ENCODE measurements at regions not wholly inside any gene's neighbourhood (a gene's known extent, or its start where the extent isn't known, plus 50 kb on each side); places are given as distances from the start of the nearest gene placed in this dataset.

- TF ChIP-seq JUND (IDR thresholded peaks at IDR 0.05; ENCODE audit: low read depth, low read length) = no peak
- TF ChIP-seq NR2F1 (conservative IDR thresholded peaks at IDR 0.05) = no peak
- TF ChIP-seq IRF3 (IDR thresholded peaks at IDR 0.05) = no peak
- no peak for TF ChIP-seq CTCF (IDR thresholded peaks at IDR 0.05 in 2 of 3, conservative IDR thresholded peaks at IDR 0.05 in 1 of 3; ENCODE audit: control insufficient read depth in 2 of 3, extremely low read depth in 1 of 3, insufficient read depth in 1 of 3, low read depth in 3 of 3, low read length in 3 of 3)
- no peak for TF ChIP-seq SRF (IDR thresholded peaks at IDR 0.05; ENCODE audit: low read depth in 2 of 2, low read length in 2 of 2)
- no peak for TF ChIP-seq CREM (IDR thresholded peaks at IDR 0.05; ENCODE audit: low read depth)
- no peak for TF ChIP-seq POLR2A (IDR thresholded peaks at IDR 0.05; ENCODE audit: low read depth, low read length)
- TF ChIP-seq DPF2 (IDR thresholded peaks at IDR 0.05) = no peak
- TF ChIP-seq POLR2AphosphoS5 (IDR thresholded peaks at IDR 0.05; ENCODE audit: low read length) = no peak
- no peak for TF ChIP-seq EZH2 (IDR thresholded peaks at IDR 0.05; ENCODE audit: borderline replicate concordance, control insufficient read depth, low read depth, low read length)
- TF ChIP-seq HCFC1 (IDR thresholded peaks at IDR 0.05; ENCODE audit: low read length) = no peak
- TF ChIP-seq NFXL1 (IDR thresholded peaks at IDR 0.05; ENCODE audit: borderline replicate concordance) = no peak
- TF ChIP-seq ZNF592 (IDR thresholded peaks at IDR 0.05) = no peak
These were observed 332.1 kb downstream of the C16orf95 start for GRCh38 chr16:86984991-86985647.
